Urothelium cell line (cell line): ENCODE measurements at regions not wholly inside any gene's neighbourhood (a gene's known extent, or its start where the extent isn't known, plus 50 kb on each side); places are given as distances from the start of the nearest gene placed in this dataset.

Experiments used
- DNase-seq: peaks from one replicate; pipeline ENCODE4 v3.0.0; 2011; ENCODE audit warnings: low spot score, mixed read lengths
- FAIRE-seq: peaks from 2 replicates; lab custom pipeline; 2011; peaks lifted over from hg19 to GRCh38; lab: Jason Lieb, UNC

DNA sequence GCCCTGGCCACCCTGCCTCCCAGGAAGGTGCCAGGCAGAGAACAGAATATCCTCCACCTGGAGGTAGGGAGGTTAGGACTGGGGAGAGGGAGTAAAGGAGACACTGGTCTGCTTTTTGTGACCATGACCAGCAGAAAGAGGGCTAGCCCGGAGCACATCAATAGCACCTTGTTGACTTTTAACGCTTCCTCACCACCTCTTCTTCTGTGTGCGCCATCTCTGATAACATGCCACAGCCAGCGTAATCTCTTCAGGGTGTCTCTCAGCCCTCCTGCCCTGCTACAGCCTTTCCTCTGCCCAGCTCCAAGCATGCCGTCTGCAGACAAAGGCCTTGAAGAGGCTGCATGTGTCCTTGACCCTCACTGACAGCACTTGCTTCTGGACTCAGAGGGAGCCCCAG lies 50.9 kb upstream of the GJA5 start:
- FAIRE-seq = no peak
- DNase-seq = no peak

DNA sequence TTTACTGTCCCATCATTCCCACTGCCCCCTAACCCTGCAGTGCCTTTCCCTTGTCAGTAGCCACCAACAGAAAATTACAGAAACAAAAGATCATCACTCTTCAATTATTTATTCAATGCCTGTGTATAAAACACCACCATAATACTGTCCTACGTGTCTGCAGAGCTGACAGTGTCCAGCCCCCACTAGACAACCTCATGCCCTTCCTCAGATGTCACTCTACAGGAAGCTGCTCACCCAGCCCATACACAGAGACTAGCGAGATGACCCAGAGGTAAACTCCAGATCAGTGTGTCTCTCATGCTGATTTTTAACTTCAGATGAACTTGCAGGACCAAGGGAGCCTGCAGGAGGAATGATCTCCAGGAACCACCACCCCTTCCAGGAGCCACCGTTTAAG lies 51.3 kb upstream of the GJA5 start:
- FAIRE-seq (no peak), DNase-seq (no peak)

DNA sequence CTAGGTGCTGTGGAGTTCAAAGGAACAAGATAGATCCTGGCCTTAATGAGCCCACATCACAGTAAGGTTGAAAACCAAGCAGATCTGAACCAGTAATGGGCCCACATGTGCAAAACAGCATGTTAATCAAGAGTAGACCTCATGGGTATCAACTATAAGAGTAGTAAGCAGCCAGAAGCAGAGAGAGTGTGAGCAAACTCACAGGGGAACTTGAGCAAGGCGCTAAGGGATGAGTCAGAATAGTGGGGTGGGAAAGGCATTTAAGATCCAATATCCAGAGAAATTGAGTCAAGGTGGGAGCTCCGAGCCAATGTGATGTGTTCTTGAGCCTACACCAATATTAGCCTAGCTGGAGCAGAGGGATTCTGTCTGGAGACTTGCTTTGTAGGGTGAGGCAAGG lies 52.4 kb upstream of the GJA5 start:
- no peak for FAIRE-seq
- DNase-seq = no peak

DNA sequence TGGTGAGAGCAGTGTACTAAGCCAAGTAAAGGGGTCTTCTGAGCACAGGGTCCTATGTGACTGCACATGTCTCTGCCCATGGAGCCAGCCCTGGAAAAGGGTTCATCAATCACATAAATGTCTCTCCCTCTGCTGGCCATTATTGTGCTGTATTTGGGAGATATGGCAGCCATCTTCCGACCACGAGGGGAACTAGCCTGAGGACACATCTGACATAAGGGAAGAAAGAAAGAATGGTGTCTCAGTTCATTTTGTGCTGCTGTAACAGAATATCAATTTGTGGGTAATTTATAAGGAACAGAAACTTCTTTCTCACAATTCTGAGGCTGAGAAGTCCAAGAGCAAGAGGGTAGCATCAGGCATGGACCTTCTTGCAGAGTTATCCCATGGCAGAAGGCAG lies 55.1 kb upstream of the GJA5 start:
- FAIRE-seq (peak; percentile 13), DNase-seq (no peak)

DNA sequence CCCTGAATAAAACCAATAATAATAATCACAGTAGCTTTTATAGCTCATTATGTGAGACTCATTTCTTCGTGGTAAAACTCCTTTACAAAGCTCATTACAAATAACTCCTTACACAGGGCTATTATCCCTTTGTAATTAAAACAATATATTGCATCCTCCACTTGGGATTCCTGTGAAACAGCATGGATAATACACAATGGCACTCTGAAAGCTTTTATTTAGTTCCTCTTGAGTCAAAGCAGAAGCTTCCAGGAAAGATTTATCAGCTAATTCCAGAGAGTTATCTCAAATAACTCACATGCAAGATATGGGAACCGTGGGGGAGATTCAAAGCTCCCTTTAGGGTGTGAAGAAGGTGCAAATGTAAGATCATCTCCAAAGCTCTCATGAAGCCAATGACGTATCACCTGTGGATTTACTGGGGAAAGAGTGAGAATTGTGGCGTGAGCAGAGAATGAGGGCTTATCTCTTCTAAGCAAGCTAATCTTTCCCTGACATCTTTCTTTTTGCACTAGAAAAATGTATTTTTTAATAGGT lies 60.4 kb upstream of the GJA5 start:
- DNase-seq (no peak), FAIRE-seq (no peak)

DNA sequence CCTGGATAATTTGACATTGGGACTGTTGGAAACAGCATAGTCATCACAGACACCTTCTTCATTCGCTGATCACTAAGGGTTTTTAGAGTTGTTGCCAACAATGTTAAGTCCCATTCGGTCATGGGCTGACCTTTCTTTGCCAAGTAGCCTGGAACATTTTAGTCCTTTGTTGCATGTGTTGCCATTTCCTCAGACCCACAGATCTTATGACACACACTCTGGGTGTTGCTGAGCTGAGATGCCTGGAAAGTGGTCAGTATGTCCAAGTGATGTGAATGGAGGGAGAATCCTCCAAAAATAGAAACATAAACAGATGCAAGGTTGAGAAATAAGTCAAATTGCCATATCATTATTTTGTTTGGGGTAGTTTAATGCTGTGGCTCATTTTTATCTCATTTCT lies 61.5 kb upstream of the GJA5 start:
- no peak for FAIRE-seq
- no peak for DNase-seq

DNA sequence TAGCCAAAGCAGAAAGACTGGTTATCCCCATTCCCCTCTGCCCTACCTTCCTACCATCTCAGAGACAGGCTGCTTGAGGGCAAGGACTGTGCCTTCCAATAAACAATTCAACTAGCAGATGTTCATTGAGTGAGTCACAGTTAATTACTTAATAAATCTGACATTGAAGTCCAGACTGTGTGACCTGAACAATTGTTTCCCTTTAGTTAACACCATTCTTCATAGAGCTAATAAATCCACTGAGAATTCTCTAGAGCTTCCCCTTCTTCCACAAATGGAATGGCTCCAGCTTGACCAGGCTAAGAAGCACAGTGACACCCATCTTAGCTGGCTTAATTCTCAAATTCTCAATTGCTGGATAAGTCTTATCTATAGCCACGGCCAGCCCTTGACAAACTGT lies 61.9 kb upstream of the GJA5 start:
- DNase-seq = no peak
- no peak for FAIRE-seq

DNA sequence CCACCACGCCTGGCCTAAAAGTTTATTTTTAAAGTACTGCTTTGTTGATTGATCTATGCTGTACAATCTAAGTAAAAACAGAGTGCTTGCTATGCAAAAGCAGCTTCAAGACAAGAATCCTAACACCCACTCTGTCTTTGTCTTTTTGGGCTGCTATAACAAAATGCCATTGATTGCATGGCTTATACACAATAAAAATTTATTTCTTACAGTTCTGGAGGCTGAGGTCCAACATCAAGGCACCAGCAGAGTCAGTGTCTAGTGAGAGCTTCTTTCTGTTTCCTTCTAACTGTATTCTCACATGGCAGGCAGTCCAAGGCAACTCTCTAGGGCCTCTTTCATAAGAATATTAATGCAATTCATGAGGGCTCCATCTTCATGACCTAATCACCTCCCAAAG lies 63.6 kb upstream of the GJA5 start:
- DNase-seq (no peak), FAIRE-seq (no peak)

DNA sequence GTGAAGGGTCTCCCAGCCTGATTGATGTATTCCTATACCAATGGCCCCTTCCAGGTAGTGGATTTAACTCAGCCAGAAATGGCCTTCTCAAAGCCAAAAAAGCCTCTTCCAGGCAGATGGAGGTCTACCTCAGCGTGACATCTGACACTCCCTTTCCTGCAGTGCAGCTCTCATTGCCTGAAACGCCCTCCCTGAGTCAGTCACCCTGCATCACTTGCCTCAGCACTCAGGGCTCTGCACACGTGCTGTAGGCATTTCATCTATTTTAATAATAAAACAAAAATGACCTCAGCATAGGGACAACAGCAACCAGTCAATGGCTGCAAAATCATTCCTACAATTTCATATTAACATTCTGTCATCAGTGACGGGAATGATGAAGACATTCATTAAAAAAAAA lies 64.4 kb upstream of the GJA5 start:
- FAIRE-seq = no peak

DNA sequence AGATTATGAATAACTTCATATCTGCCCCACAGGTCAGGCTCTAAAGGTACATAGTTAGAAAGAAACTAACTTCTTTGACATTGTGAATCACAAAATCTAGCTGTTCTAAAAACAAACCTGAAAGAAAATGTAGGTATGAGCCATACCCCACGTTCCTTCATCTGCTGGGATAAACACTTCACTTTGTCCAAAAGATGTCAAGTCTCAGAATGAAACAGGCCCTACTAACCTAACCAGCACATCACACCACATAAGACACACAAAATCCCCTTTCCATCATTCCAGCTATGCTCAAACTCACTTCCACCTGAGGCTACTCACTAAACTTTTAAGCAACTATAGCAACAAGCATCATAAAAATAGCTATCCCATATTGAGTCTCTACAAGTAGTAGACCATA lies 65.2 kb upstream of the GJA5 start:
- no peak for FAIRE-seq
- DNase-seq = no peak

More for the DNA sequence above, 64.4 kb upstream of the GJA5 start:
- no peak for DNase-seq

DNA sequence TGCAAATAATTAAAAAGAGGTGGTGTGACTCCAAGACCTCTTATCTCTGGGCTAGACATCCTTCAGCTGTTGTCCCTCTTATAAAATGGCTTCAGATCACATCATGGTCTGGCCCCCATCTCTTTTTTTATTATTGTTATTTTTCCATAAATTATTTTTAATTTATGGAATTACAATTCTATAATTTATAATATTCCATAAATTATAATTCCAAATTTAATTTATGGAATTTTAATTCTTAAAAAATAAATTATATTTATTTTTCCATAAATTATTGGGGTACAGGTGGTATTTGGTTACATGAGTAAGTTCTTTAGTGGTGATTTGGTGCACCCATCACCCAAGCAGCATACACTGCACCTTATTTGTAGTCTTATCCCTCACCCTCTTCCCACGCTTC lies 65.9 kb upstream of the GJA5 start:
- FAIRE-seq (no peak), DNase-seq (no peak)

DNA sequence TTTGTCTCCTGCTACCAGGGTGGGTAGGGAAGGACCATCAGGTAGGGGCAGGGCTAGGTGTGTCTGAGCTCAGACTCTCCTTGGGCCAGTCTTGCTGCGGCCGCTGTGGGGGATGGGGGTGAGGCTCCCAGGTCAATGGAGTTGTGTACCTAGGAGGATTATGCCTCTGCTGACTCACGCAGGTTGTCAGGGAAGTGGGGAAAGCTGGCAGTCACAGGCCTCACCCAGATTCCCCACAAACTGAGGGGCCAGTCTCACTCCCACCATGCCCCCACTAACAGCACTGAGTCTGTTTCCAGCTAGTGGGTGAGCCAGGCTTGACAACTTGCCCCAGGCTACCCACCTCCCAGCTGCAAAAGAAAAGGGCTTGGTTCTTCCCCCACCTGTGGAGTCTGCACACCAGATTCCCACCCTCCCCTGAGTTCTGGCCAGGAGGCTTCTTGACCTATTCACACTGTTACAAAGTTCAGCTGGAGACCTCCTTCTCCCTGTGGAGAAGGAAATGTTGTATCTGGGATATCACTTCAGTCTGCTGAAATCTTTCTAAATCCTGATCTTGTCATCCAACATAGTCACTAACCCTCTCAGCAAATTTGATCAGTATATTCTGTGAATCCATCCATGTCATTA lies 69.2 kb upstream of the GJA8 start:
- FAIRE-seq (no peak), DNase-seq (no peak)

DNA sequence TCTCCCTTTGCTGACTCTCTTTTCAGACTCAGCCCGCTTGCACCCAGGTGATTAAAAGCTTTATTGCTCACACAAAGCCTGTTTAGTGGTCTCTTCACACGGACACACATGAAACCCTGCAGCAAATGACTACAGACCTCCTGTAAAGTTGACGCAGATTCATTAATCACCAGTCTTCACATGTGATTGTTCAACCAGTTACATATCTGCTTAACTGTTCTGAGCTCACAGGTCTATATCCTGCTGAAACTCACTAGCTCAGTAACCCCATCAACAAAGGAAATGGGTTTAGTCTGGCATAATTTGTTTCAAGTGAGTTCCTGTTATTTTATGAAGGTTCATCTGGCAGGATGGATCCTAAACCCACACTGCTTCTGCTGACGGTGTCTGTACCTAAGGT lies 68.4 kb upstream of the GJA8 start:
- no peak for FAIRE-seq
- DNase-seq = no peak

DNA sequence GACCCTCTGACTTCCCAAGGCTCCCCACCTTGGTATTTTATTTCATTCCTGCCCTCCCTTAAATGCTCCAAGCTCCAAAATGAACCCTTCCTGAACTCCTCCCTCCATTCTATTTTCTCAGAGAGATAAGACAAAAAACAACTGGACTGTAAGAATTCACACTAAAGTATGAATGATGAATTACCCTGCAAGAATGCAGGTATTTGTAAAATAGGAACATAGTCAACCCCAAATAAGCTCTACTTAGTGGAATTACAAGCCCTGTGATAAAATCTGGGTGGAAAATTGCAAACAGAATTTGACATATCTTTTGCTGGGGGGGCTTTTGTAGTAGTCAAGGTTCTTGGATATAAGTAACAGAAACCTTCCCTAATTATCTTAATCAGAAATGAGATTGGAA lies 67.8 kb upstream of the GJA8 start:
- DNase-seq (no peak), FAIRE-seq (no peak)

DNA sequence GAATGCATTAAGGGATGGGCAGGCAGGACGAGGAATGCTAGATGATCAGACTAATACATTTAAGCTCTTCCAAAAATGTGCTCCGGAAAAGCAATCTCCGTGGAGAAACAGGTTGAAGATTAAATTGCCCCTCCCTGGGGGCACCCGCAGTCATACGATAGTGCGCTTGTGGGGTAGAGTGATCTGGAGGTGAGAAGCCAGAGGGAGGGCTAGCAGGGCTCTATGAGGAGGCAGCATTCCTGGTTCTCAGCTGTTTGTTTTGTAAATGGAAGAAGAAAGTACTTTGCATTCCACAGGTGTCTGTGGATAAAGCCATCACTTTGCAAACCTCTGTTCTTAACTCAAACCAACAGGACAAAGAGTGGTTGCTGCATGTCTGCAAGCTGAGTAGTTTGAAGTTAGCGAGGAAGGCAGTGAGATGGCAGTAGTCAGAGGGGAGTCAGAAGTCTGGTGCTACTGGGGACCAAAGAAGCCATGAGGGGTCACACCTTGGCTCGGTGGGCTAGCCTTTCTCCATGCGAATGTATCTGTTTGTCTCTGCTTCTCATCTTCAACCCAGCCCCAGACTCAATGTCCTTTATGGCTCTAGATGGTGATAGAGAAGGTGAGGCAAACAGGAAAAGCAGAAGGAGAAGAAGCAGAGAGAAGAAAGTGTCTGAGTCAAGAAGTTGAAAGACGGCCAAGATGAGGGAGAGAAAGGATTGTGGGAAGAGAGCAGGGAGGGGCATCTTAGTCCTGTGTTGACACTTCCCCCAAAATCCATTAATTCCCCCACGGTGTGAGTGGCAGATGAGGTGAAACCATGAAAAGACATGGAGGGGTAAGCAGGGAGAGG lies 65.2 kb upstream of the GJA8 start:
- FAIRE-seq = no peak

DNA sequence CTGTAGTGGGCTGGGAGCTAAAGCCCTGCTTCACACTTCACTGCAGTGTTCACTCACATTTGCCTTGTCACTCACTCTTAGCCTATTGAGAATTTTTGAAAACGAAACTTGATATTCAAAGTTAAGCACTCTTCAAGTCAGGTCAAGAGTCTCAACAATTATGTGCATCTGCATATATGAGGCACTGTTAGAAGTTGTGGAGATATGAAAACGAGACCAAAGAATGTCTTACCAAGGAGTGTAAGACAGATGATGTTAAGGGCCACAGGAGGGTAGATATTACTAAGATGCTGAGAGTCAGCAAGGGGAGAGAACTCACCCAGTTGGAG lies 64.7 kb upstream of the GJA8 start:
- FAIRE-seq = no peak

More for the DNA sequence above, 65.2 kb upstream of the GJA8 start:
- no peak for DNase-seq

DNA sequence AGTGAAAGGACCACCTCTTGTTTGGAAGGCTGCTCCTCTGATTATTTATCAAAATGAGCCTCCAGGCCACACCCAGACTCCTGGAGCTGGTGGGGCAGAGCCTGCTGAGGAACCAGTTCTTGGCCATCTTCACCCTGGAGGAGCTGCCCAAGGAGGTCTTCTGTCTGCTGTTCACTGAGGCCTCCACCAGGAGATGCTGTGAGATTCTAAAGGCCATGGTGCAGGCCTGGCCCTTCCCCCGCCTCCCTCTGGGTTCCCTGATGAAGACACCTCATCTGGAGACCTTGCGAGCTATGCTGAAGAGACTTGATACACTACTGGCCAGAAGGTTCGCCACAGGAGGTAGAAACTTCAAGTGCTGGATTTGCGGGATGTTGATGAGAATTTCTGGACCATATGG lies 61.7 kb upstream of the GJA8 start:
- DNase-seq (no peak), FAIRE-seq (no peak)

More for the DNA sequence above, 64.7 kb upstream of the GJA8 start:
- DNase-seq = no peak

DNA sequence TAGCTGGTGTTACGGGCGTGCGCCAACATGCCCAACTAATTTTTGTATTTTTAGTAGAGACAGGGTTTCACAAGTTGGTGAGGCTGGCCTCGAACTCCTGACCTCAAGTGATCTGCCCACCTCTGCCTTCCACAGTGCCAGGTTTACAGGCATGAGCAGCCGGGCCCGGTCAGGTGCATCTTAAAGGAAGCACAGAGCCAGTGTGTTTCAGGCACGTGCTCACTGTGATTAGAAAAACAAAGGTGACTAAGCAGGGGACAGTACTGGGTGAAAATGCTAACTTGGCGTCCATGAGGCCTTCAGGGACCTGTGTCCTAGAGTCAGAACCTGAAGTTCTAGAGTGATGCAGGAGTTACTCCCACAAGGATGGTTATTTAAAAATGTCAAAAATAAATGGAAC lies 60.0 kb upstream of the GJA8 start:
- DNase-seq = no peak
- no peak for FAIRE-seq

DNA sequence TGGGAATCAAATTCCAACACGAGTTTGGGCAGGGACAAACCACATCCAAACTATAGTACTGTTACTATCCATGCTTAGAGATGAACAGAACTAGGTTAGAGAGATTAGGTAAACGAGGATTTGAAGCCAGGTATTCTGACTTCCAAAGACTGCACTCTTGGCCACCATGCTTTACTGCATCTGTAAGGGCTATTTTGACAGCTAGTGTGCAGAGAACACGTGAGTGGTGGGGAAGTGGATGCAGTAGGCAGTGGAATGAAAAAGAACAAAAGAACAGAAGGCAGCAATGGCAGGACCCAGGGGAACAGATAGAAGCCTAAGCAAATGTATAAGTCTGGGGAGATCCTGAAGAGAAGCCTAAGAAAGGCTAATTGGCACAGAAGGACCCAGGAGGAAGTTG lies 59.1 kb upstream of the GJA8 start:
- DNase-seq (no peak), FAIRE-seq (no peak)

DNA sequence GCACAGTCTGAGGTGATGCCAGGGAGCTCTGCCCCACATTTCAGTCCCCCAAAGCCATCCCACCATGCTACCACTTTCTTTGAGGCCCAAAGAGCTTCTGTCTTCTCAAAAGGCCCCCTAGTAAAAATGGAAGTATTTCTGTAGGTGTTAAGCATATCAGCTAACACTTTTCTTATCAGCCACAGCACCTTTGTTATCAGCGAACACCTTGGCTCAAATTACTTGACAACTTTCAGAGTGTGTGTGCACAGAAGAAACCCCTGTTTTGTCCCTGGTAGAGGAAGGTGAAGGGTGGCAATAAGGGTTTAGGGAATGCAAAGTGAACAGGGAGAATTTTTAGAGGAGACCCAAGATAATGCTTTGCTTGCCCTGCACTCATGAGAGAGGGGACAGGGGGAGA lies 54.8 kb upstream of the GJA8 start:
- no peak for FAIRE-seq

DNA sequence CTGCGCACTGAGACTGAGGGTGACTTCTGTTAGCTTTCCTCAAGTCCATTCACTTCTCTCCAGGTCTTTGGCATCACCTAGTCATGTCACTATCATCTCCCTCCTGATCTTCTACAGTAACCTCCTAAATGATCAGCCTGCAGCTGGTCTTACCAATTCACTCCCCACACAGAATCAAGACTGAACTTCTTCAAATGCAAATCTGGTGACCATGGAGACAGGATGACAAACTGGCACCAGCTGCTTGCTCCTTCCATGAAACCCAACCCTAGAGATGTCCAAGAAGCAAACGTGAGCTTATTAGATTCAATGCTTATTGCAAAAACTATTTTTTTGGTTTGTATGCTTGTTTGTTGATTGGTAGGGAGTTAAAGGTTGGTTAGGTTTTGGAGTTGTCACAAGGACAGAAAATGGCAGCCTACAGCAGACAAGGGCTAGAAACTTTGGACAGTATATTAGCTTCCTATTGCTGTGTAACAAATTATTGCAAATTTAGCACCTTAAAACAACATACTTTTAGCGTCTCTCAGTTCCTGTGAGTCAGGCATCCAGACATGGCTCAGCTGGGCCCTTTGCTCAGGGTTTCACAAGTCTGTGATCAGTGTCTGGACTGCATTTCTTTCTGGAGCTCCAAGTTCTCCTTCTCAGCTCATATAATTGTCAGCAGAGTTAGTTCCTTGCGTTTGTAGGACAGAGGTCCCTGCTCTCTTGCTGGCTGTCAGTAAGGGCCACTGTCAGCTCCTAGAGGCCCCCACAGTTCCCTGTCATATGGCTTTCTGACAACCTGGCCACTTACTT lies 53.3 kb upstream of the GJA8 start:
- no peak for FAIRE-seq
- DNase-seq = no peak

More for the DNA sequence above, 54.8 kb upstream of the GJA8 start:
- DNase-seq = no peak

DNA sequence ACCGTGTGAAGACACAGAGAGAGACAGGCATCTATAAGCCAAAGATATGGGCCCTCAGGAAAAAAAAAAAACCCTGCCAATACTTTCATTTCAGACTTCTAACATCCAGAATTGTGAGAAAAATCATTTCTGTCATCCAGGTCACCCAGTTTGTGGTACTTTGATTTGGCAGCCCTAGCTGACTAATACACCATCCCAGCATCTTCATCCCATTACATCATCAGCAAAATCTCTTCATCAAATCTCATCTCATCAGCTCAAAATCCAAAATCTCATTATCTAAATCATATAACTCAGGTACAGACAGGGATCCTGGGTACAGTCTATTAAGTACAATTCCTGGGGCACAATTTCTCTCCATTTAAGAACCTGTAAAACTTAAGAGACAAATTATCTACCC lies 51.9 kb upstream of the GJA8 start:
- no peak for FAIRE-seq
- no peak for DNase-seq
